ENCODE measurements at regions not wholly inside any gene's neighbourhood (a gene's known extent, or its start where the extent isn't known, plus 50 kb on each side); places are given as distances from the start of the nearest gene placed in this dataset.

DNA sequence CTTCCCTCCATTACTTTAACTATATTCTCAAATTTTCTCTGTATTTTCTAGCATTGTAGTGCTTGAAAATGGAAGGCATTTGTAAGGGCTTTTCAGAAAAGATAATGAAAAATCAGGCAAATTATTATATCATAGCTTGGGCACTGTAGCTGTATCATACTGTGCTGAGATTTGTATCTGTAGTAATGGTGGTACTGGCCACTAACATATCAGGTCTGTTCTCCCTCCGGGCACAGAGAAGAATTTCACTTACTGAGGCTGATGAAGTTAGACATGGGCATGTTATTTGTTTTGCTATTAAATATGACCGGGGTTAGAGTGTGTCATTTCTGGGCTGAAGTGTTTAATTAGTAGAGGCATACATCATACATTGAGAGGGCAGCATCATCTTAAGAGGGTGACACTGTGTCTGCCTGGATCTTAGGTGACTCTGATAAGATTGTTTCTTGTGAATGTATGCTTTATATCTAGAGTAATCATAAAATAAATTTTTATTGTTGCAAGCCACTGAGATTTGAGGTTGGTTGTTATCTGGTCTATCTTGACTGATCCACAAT is 1395.9 kb downstream of the EPHA7 start:
- TF ChIP-seq CTCF (IDR thresholded peaks at IDR 0.05) (no peak), POLR2A (IDR thresholded peaks at IDR 0.05) (no peak)
